Vagina (tissue), 2 donors: ENCODE measurements at regions not wholly inside any gene's neighbourhood (a gene's known extent, or its start where the extent isn't known, plus 50 kb on each side); places are given as distances from the start of the nearest gene placed in this dataset.

Experiments used
- POLR2A ChIP-seq, 2 donors: fragments of 450-650 bp; IDR thresholded peaks; one replicate each; pipeline ENCODE4 v1.6.1; 2017; ENCODE audit warnings: antibody characterized with exemption in 2 of 2, mild to moderate bottlenecking in 2 of 2, moderate library complexity in 2 of 2
- TF ChIP-seq, protein P1 (sequence below), 3 experiments: fragments of 450-650 bp in 2 of 3; fragments of 200-600 bp in 1 of 3; sonication (generic) in 1 of 3; IDR thresholded peaks; one replicate each; pipeline ENCODE4 v1.5.1; 2017 to 2019; ENCODE audit warnings: antibody characterized with exemption in 3 of 3, mild to moderate bottlenecking in 2 of 3, moderate library complexity in 2 of 3

- TF ChIP-seq, protein P1, sequence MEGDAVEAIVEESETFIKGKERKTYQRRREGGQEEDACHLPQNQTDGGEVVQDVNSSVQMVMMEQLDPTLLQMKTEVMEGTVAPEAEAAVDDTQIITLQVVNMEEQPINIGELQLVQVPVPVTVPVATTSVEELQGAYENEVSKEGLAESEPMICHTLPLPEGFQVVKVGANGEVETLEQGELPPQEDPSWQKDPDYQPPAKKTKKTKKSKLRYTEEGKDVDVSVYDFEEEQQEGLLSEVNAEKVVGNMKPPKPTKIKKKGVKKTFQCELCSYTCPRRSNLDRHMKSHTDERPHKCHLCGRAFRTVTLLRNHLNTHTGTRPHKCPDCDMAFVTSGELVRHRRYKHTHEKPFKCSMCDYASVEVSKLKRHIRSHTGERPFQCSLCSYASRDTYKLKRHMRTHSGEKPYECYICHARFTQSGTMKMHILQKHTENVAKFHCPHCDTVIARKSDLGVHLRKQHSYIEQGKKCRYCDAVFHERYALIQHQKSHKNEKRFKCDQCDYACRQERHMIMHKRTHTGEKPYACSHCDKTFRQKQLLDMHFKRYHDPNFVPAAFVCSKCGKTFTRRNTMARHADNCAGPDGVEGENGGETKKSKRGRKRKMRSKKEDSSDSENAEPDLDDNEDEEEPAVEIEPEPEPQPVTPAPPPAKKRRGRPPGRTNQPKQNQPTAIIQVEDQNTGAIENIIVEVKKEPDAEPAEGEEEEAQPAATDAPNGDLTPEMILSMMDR (IDR thresholded peaks at IDR 0.05), result no peak
- TF ChIP-seq POLR2A (IDR thresholded peaks at IDR 0.05), result no peak
Measured at GRCh38 chr7:25454020-25454419, 225.7 kb upstream of the NPVF start.
